MG63 (cell line): ENCODE measurements at regions not wholly inside any gene's neighbourhood (a gene's known extent, or its start where the extent isn't known, plus 50 kb on each side); places are given as distances from the start of the nearest gene placed in this dataset.
"Not testable (repeated sequence)": the region's sequence is repeated elsewhere in the genome, so short reads cannot be mapped to it uniquely, and the experiment has no call there.

Source experiments
- DNase-seq: peaks from one replicate; pipeline ENCODE4 v3.0.0-alpha.2; 2020
- H3K27me3 ChIP-seq: fragments of 250-450 bp; sonication (Bioruptor Pico); 2 replicates; pipeline ENCODE4 v1.5.1; 2020; ENCODE audit warnings: mild to moderate bottlenecking, moderate library complexity
- H3K36me3 ChIP-seq: fragments of 250-450 bp; sonication (Bioruptor Pico); 2 replicates; pipeline ENCODE4 v1.5.1; 2020; ENCODE audit warnings: mild to moderate bottlenecking, moderate library complexity
- H3K4me3 ChIP-seq: fragments of 250-450 bp; sonication (Bioruptor Pico); 2 replicates; pipeline ENCODE4 v1.5.1; 2020; ENCODE audit warnings: mild to moderate bottlenecking, moderate library complexity
- H3K9me3 ChIP-seq: fragments of 250-450 bp; sonication (Bioruptor Pico); 2 replicates; pipeline ENCODE4 v1.5.1; 2020; ENCODE audit warnings: mild to moderate bottlenecking, moderate library complexity

GRCh38 chr1:149220463-149221074 lies 117.2 kb upstream of the NBPF9 start:
- H3K27me3 ChIP-seq, DNase-seq, H3K4me3 ChIP-seq, H3K36me3 ChIP-seq, H3K9me3 ChIP-seq: not testable (repeated sequence)

GRCh38 chr1:149227933-149228665 lies 124.7 kb upstream of the NBPF9 start:
- H3K4me3 ChIP-seq, H3K36me3 ChIP-seq, H3K27me3 ChIP-seq, DNase-seq, H3K9me3 ChIP-seq: not testable (repeated sequence)

- not testable (repeated sequence) for H3K36me3 ChIP-seq, H3K9me3 ChIP-seq, H3K4me3 ChIP-seq, H3K27me3 ChIP-seq, DNase-seq
Observed at GRCh38 chr1:149228672-149229585, 125.6 kb upstream of the NBPF9 start.

- DNase-seq, H3K27me3 ChIP-seq, H3K9me3 ChIP-seq, H3K4me3 ChIP-seq, H3K36me3 ChIP-seq: not testable (repeated sequence)
Observed at GRCh38 chr1:149229813-149230212, 126.5 kb upstream of the NBPF9 start.

GRCh38 chr1:149234926-149235914 lies 131.9 kb upstream of the NBPF9 start:
- H3K27me3 ChIP-seq, H3K36me3 ChIP-seq, H3K4me3 ChIP-seq, DNase-seq, H3K9me3 ChIP-seq: not testable (repeated sequence)

- H3K9me3 ChIP-seq, H3K27me3 ChIP-seq, H3K36me3 ChIP-seq, H3K4me3 ChIP-seq, DNase-seq: not testable (repeated sequence)
Observed at GRCh38 chr1:149237515-149237914, 134.2 kb upstream of the NBPF9 start.

- not testable (repeated sequence) for H3K9me3 ChIP-seq, H3K27me3 ChIP-seq, DNase-seq, H3K36me3 ChIP-seq, H3K4me3 ChIP-seq
Observed at GRCh38 chr1:149239897-149240508, 136.7 kb upstream of the NBPF9 start.

- DNase-seq, H3K9me3 ChIP-seq, H3K27me3 ChIP-seq, H3K36me3 ChIP-seq, H3K4me3 ChIP-seq: not testable (repeated sequence)
Observed at GRCh38 chr1:149240530-149240929, 137.2 kb upstream of the NBPF9 start.

GRCh38 chr1:149241272-149241671 lies 137.9 kb upstream of the NBPF9 start:
- not testable (repeated sequence) for H3K36me3 ChIP-seq, H3K9me3 ChIP-seq, H3K4me3 ChIP-seq, DNase-seq, H3K27me3 ChIP-seq

GRCh38 chr1:149243572-149243971 lies 140.2 kb upstream of the NBPF9 start:
- DNase-seq, H3K36me3 ChIP-seq, H3K27me3 ChIP-seq, H3K9me3 ChIP-seq, H3K4me3 ChIP-seq: not testable (repeated sequence)

- DNase-seq, H3K4me3 ChIP-seq, H3K27me3 ChIP-seq, H3K9me3 ChIP-seq, H3K36me3 ChIP-seq: not testable (repeated sequence)
Observed at GRCh38 chr1:149244621-149245020, 141.3 kb upstream of the NBPF9 start.

- H3K4me3 ChIP-seq, H3K36me3 ChIP-seq, DNase-seq, H3K27me3 ChIP-seq, H3K9me3 ChIP-seq: not testable (repeated sequence)
Observed at GRCh38 chr1:149246212-149246611, 142.9 kb upstream of the NBPF9 start.

- H3K27me3 ChIP-seq, H3K9me3 ChIP-seq, DNase-seq, H3K36me3 ChIP-seq, H3K4me3 ChIP-seq: not testable (repeated sequence)
Observed at GRCh38 chr1:149248610-149249009, 145.3 kb upstream of the NBPF9 start.

- H3K36me3 ChIP-seq, H3K4me3 ChIP-seq, DNase-seq, H3K9me3 ChIP-seq, H3K27me3 ChIP-seq: not testable (repeated sequence)
Observed at GRCh38 chr1:149249850-149250467, 146.6 kb upstream of the NBPF9 start.

GRCh38 chr1:149254894-149255847 lies 151.8 kb upstream of the NBPF9 start:
- not testable (repeated sequence) for H3K27me3 ChIP-seq, DNase-seq, H3K9me3 ChIP-seq, H3K36me3 ChIP-seq, H3K4me3 ChIP-seq
